ENCODE measurements at regions not wholly inside any gene's neighbourhood (a gene's known extent, or its start where the extent isn't known, plus 50 kb on each side); places are given as distances from the start of the nearest gene placed in this dataset.

- DNase-seq (ENCODE audit: low read depth, low spot score): no peak
- ChIA-PET POLR2A (no interaction called here), CTCF (interaction anchor here (0.6 kb wide), 1 partner anchor 206 kb away, joined by 6 read pairs; no protein-coding TSS in a partner anchor)
- Histone ChIP-seq H3K9me3 (ENCODE audit: control insufficient read depth, insufficient read depth, low read depth, low read length) (no peaks in the 10 kb centered on the region), H3K36me3 (ENCODE audit: control insufficient read depth, insufficient read depth, low read length) (no peaks in the 10 kb centered on the region), H3K27me3 (ENCODE audit: control insufficient read depth, insufficient read depth, low read length) (no peaks in the 10 kb centered on the region), H3K4me1 (ENCODE audit: control insufficient read depth, insufficient read depth, low read length) (no peaks in the 10 kb centered on the region), H3K27ac (ENCODE audit: low read length) (no peak overlapping the region), H3K4me3 (ENCODE audit: low read depth in 2 of 2, low read length in 2 of 2) (no peak overlapping the region)
- ATAC-seq: no peak
- in situ Hi-C loops (cut with HindIII; ENCODE audit: low pct_unique_long_range_greater_than_20kb, low sequenced_read_pairs) (no loop called here), intact Hi-C loops (cut with micrococcal nuclease; ENCODE audit: unreplicated experiment) (no loop called here)
- no TSS peak for BruUV-seq (replicated peaks)
- no peak for TF ChIP-seq POLR2AphosphoS5 (IDR thresholded peaks at IDR 0.05; ENCODE audit: low read depth, low read length)
- no peak for TF ChIP-seq SIN3A (IDR thresholded peaks at IDR 0.05; ENCODE audit: borderline replicate concordance, insufficient read depth, low read depth, low read length)
- no peak for TF ChIP-seq CTCF (IDR thresholded peaks at IDR 0.05)
- no peak for TF ChIP-seq REST (IDR thresholded peaks at IDR 0.05; ENCODE audit: insufficient read depth in 1 of 2, low read depth in 2 of 2, low read length in 1 of 2)
- no peak for TF ChIP-seq TCF7L2 (IDR thresholded peaks at IDR 0.05; ENCODE audit: low read depth, low read length)
These were observed 666.5 kb downstream of the SQOR start for GRCh38 chr15:46301291-46301690.

- no peak overlapping the region for H3K4me3 ChIP-seq (ENCODE audit: low read depth in 2 of 2, low read length in 2 of 2)
- no peak for ATAC-seq
- H3K27ac ChIP-seq (ENCODE audit: low read length): no peak overlapping the region
- ChIA-PET CTCF (no interaction called here), POLR2A (interaction anchor here (0.6 kb wide), 1 partner anchor 1714 kb away, joined by 3 read pairs; no protein-coding TSS in a partner anchor)
- no peaks in the 10 kb centered on the region for H3K27me3 ChIP-seq (ENCODE audit: control insufficient read depth, insufficient read depth, low read length)
- intact Hi-C loops (cut with micrococcal nuclease; ENCODE audit: unreplicated experiment): no loop called here
- BruUV-seq (replicated peaks): no TSS peak
- H3K36me3 ChIP-seq (ENCODE audit: control insufficient read depth, insufficient read depth, low read length): no peaks in the 10 kb centered on the region
- TF ChIP-seq TCF7L2 (IDR thresholded peaks at IDR 0.05; ENCODE audit: low read depth, low read length): no peak
- no peak for TF ChIP-seq REST (IDR thresholded peaks at IDR 0.05; ENCODE audit: insufficient read depth in 1 of 2, low read depth in 2 of 2, low read length in 1 of 2)
- no peak for TF ChIP-seq CTCF (IDR thresholded peaks at IDR 0.05)
- no peak for TF ChIP-seq SIN3A (IDR thresholded peaks at IDR 0.05; ENCODE audit: borderline replicate concordance, insufficient read depth, low read depth, low read length)
- no peak for TF ChIP-seq POLR2AphosphoS5 (IDR thresholded peaks at IDR 0.05; ENCODE audit: low read depth, low read length)
- no peaks in the 10 kb centered on the region for H3K4me1 ChIP-seq (ENCODE audit: control insufficient read depth, insufficient read depth, low read length)
- DNase-seq (ENCODE audit: low read depth, low spot score): no peak
- in situ Hi-C loops (cut with HindIII; ENCODE audit: low pct_unique_long_range_greater_than_20kb, low sequenced_read_pairs): no loop called here
- no peaks in the 10 kb centered on the region for H3K9me3 ChIP-seq (ENCODE audit: control insufficient read depth, insufficient read depth, low read depth, low read length)
These were observed 667.0 kb downstream of the SQOR start for GRCh38 chr15:46301826-46302225.
